Esophagus (tissue), 2 donors: ENCODE measurements at regions not wholly inside any gene's neighbourhood (a gene's known extent, or its start where the extent isn't known, plus 50 kb on each side); places are given as distances from the start of the nearest gene placed in this dataset.

Experiments
- H3K27ac ChIP-seq, 2 donors: one replicate each; pipeline ENCODE4 v1.5.1; 2013; ENCODE audit warnings: low read depth in 2 of 2, mild to moderate bottlenecking in 2 of 2, inconsistent platforms in 1 of 2, low read length in 1 of 2, moderate library complexity in 1 of 2
- H3K27me3 ChIP-seq, 2 donors: one replicate each; pipeline ENCODE4 v1.6.1; 2013; ENCODE audit warnings: low read length in 2 of 2, control low read depth in 1 of 2, mild to moderate bottlenecking in 1 of 2; ENCODE audit not compliant: insufficient read depth in 2 of 2, control insufficient read depth in 1 of 2
- H3K36me3 ChIP-seq, 2 donors: one replicate each; pipeline ENCODE4 v1.6.1; 2013; ENCODE audit warnings: low read length in 1 of 2; ENCODE audit not compliant: control insufficient read depth in 2 of 2, insufficient read depth in 2 of 2
- H3K4me1 ChIP-seq, 2 donors: one replicate each; pipeline ENCODE4 v1.6.1; 2013; ENCODE audit warnings: low read length in 1 of 2; ENCODE audit not compliant: control insufficient read depth in 2 of 2, insufficient read depth in 2 of 2
- H3K4me3 ChIP-seq, 2 donors: one replicate each; pipeline ENCODE4 v1.5.1; 2013; ENCODE audit warnings: low read length in 2 of 2, mild to moderate bottlenecking in 2 of 2, low read depth in 1 of 2, moderate library complexity in 1 of 2
- H3K9me3 ChIP-seq, 2 donors: one replicate each; pipeline ENCODE4 v1.6.1; 2013; ENCODE audit warnings: mild to moderate bottlenecking in 2 of 2, low read depth in 1 of 2, low read length in 1 of 2, moderate library complexity in 1 of 2; ENCODE audit not compliant: control insufficient read depth in 2 of 2, insufficient read depth in 1 of 2
- WGBS, 2 donors: extraction: QIAGEN DNeasy Blood & Tissue Kit; methylation state at CpG; one replicate each; pipeline ENCODE4 v1.1.7; 2013; 5-methylcytosine and 5-hydroxymethylcytosine counted together
- donor health status: healthy with polysubstance abuse.
- donor health status: Bipolar disorder and iron deficiency.

- H3K27me3 ChIP-seq = no peaks in the 10 kb centered on the region
- H3K36me3 ChIP-seq = no peaks in the 10 kb centered on the region
- no peaks in the 10 kb centered on the region for H3K9me3 ChIP-seq
- no peaks in the 10 kb centered on the region for H3K4me1 ChIP-seq
- 21 to 43% methylated on average over 2 of the region's 2 CpGs for WGBS, 2 donors
- no peak overlapping the region for H3K4me3 ChIP-seq
- no peak overlapping the region for H3K27ac ChIP-seq
Measured at GRCh38 chr12:77751939-77752338, 78.8 kb upstream of the NAV3 start.

GRCh38 chr12:77746096-77746495 lies 84.6 kb upstream of the NAV3 start:
- Histone ChIP-seq H3K36me3 (no peaks in the 10 kb centered on the region), H3K27ac (no peak overlapping the region), H3K27me3 (no peaks in the 10 kb centered on the region), H3K9me3 (no peaks in the 10 kb centered on the region), H3K4me3 (no peak overlapping the region), H3K4me1 (no peaks in the 10 kb centered on the region)
- WGBS, 2 donors = 49 to 51% methylated on average over 3 of the region's 3 CpGs

GRCh38 chr12:77745624-77746023 lies 85.1 kb upstream of the NAV3 start:
- no peaks in the 10 kb centered on the region for H3K4me1 ChIP-seq
- no peak overlapping the region for H3K4me3 ChIP-seq
- WGBS, 2 donors = 52 to 60% methylated on average over 1 of the region's 1 CpG
- no peak overlapping the region for H3K27ac ChIP-seq
- H3K36me3 ChIP-seq = no peaks in the 10 kb centered on the region
- no peaks in the 10 kb centered on the region for H3K9me3 ChIP-seq
- H3K27me3 ChIP-seq = no peaks in the 10 kb centered on the region

GRCh38 chr12:77742631-77743030 lies 88.1 kb upstream of the NAV3 start:
- WGBS, 2 donors = 44 to 51% methylated on average over 1 of the region's 1 CpG
- Histone ChIP-seq H3K4me3 (no peak overlapping the region), H3K4me1 (no peaks in the 10 kb centered on the region), H3K27ac (no peak overlapping the region), H3K27me3 (no peaks in the 10 kb centered on the region), H3K9me3 (no peaks in the 10 kb centered on the region), H3K36me3 (no peaks in the 10 kb centered on the region)

GRCh38 chr12:77741974-77742517 lies 88.6 kb upstream of the NAV3 start:
- H3K4me3 ChIP-seq = no peak overlapping the region
- no peaks in the 10 kb centered on the region for H3K36me3 ChIP-seq
- H3K4me1 ChIP-seq = no peaks in the 10 kb centered on the region
- H3K9me3 ChIP-seq = no peaks in the 10 kb centered on the region
- no peak overlapping the region for H3K27ac ChIP-seq
- no peaks in the 10 kb centered on the region for H3K27me3 ChIP-seq
- WGBS, 2 donors = 85 to 94% methylated on average over 1 of the region's 1 CpG

- H3K27ac ChIP-seq = no peak overlapping the region
- H3K4me1 ChIP-seq = no peaks in the 10 kb centered on the region
- WGBS, 2 donors = 94 to 96% methylated on average over 6 of the region's 6 CpGs
- H3K4me3 ChIP-seq = no peak overlapping the region
- H3K27me3 ChIP-seq = no peaks in the 10 kb centered on the region
- H3K9me3 ChIP-seq = peaks cover 0 to 3% of the 10 kb centered on the region in 2 donors
- H3K36me3 ChIP-seq = no peaks in the 10 kb centered on the region
Measured at GRCh38 chr12:77736219-77736965, 94.3 kb upstream of the NAV3 start.

GRCh38 chr12:77734214-77734883 lies 96.3 kb upstream of the NAV3 start:
- Histone ChIP-seq H3K36me3 (no peaks in the 10 kb centered on the region), H3K27ac (no peak overlapping the region), H3K27me3 (no peaks in the 10 kb centered on the region), H3K4me3 (no peak overlapping the region), H3K9me3 (peaks cover 0 to 3% of the 10 kb centered on the region in 2 donors), H3K4me1 (no peaks in the 10 kb centered on the region)
- 61 to 63% methylated on average over 4 of the region's 4 CpGs for WGBS, 2 donors

GRCh38 chr12:77728018-77728417 lies 102.7 kb upstream of the NAV3 start:
- 49 to 62% methylated on average over 2 of the region's 2 CpGs for WGBS, 2 donors

GRCh38 chr12:77727442-77728001 lies 103.2 kb upstream of the NAV3 start:
- no peak overlapping the region for H3K4me3 ChIP-seq
- H3K27ac ChIP-seq = no peak overlapping the region
- no peaks in the 10 kb centered on the region for H3K36me3 ChIP-seq
- H3K27me3 ChIP-seq = no peaks in the 10 kb centered on the region
- H3K4me1 ChIP-seq = no peaks in the 10 kb centered on the region
- H3K9me3 ChIP-seq = no peaks in the 10 kb centered on the region
- WGBS, 2 donors = 62 to 71% methylated on average over 4 of the region's 4 CpGs

More at GRCh38 chr12:77728018-77728417, 102.7 kb upstream of the NAV3 start:
- no peaks in the 10 kb centered on the region for H3K4me1 ChIP-seq
- no peaks in the 10 kb centered on the region for H3K27me3 ChIP-seq
- H3K27ac ChIP-seq = no peak overlapping the region
- no peaks in the 10 kb centered on the region for H3K9me3 ChIP-seq
- H3K4me3 ChIP-seq = no peak overlapping the region
- no peaks in the 10 kb centered on the region for H3K36me3 ChIP-seq
